ENCODE measurements at regions not wholly inside any gene's neighbourhood (a gene's known extent, or its start where the extent isn't known, plus 50 kb on each side); places are given as distances from the start of the nearest gene placed in this dataset.

DNA sequence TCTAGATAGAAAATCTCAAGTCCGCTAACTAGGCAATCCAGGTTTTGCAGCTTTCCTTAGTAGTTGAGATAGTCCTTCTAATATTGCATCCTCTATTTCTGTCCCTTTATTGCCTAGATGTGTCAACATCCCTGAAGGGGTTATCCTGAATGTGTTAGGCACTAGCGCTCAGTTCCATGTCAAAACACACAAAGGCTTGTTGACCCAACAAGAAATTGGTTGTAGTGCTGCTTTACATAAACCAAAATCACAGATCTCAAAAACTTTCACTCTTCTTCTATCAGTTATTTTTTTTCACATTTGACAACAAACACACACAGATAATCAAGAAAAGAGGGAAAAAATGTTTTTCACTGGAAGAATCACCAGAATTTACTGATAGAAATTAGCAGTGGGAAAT lies 51.4 kb upstream of the SOX2 start:
- no peak for DNase-seq
- TF ChIP-seq, protein P1, sequence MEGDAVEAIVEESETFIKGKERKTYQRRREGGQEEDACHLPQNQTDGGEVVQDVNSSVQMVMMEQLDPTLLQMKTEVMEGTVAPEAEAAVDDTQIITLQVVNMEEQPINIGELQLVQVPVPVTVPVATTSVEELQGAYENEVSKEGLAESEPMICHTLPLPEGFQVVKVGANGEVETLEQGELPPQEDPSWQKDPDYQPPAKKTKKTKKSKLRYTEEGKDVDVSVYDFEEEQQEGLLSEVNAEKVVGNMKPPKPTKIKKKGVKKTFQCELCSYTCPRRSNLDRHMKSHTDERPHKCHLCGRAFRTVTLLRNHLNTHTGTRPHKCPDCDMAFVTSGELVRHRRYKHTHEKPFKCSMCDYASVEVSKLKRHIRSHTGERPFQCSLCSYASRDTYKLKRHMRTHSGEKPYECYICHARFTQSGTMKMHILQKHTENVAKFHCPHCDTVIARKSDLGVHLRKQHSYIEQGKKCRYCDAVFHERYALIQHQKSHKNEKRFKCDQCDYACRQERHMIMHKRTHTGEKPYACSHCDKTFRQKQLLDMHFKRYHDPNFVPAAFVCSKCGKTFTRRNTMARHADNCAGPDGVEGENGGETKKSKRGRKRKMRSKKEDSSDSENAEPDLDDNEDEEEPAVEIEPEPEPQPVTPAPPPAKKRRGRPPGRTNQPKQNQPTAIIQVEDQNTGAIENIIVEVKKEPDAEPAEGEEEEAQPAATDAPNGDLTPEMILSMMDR (IDR thresholded peaks at IDR 0.05) = no peak
- Mint-ChIP-seq H3K36me3 (ENCODE audit: low read depth) (no peaks in the 10 kb centered on the region), H3K4me1 (no peaks in the 10 kb centered on the region), H3K4me3 (no peak overlapping the region), H3K9me3 (no peaks in the 10 kb centered on the region), H3K27ac (no peak overlapping the region), H3K27me3 (ENCODE audit: low read depth, poor library complexity) (no peaks in the 10 kb centered on the region)

DNA sequence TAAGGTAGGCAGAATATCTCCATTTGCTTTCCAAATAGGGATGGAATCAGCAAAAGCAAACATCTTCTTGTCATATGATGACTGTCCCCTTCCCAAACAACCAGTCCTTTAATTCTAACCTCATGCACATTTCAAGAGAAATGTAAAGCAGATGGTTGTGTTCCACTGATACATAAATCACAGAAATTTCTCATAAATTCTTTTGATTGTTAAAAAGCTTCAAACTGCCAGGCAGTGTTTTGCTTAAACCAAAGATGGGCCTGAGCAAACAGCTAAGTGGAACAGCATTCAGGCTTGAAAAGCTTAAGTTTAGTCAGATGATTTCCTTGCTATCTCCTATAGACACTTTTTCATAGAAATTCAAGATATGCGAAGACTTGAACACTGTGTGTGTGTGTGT lies 74.3 kb upstream of the SOX2 start:
- Mint-ChIP-seq H3K36me3 (ENCODE audit: low read depth) (no peaks in the 10 kb centered on the region), H3K4me3 (no peak overlapping the region), H3K27ac (no peak overlapping the region), H3K4me1 (no peaks in the 10 kb centered on the region), H3K9me3 (no peaks in the 10 kb centered on the region), H3K27me3 (ENCODE audit: low read depth, poor library complexity) (no peaks in the 10 kb centered on the region)
- no peak for DNase-seq
- TF ChIP-seq, protein P1 (IDR thresholded peaks at IDR 0.05) = no peak

- Mint-ChIP-seq H3K4me1 (no peaks in the 10 kb centered on the region), H3K9me3 (no peaks in the 10 kb centered on the region), H3K27ac (no peak overlapping the region), H3K27me3 (ENCODE audit: low read depth, poor library complexity) (no peaks in the 10 kb centered on the region), H3K36me3 (ENCODE audit: low read depth) (no peaks in the 10 kb centered on the region), H3K4me3 (no peak overlapping the region)
- TF ChIP-seq, protein P1 (IDR thresholded peaks at IDR 0.05) = no peak
- no peak for DNase-seq
Measured at GRCh38 chr3:181637056-181637455, 74.7 kb upstream of the SOX2 start.

GRCh38 chr3:181635141-181635540 lies 76.6 kb upstream of the SOX2 start:
- Mint-ChIP-seq H3K27me3 (ENCODE audit: low read depth, poor library complexity) (no peaks in the 10 kb centered on the region), H3K4me1 (no peaks in the 10 kb centered on the region), H3K4me3 (no peak overlapping the region), H3K36me3 (ENCODE audit: low read depth) (no peaks in the 10 kb centered on the region), H3K9me3 (no peaks in the 10 kb centered on the region), H3K27ac (no peak overlapping the region)
- DNase-seq = no peak
- TF ChIP-seq, protein P1 (IDR thresholded peaks at IDR 0.05) = no peak

DNA sequence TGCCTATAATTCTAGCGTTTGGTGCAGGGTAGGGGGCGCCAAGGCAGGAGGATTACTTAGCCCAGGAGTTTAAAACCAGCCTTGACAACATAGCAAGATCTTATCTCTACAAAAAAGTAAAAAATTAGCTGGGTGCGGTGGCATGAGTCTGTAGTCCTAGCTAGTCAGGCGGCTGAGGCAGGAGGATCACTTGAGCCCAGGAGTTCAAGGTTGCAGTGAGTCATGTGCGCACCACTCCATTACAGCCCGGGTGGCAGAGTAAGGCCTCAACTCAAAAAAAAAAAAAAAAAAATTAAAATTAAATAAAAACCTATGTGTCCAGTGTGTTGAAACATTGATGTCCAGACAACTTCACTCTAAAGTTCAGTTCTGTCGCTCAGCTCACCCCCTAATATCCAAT lies 78.2 kb upstream of the SOX2 start:
- Mint-ChIP-seq H3K4me1 (no peaks in the 10 kb centered on the region), H3K27ac (no peak overlapping the region), H3K36me3 (ENCODE audit: low read depth) (no peaks in the 10 kb centered on the region), H3K27me3 (ENCODE audit: low read depth, poor library complexity) (no peaks in the 10 kb centered on the region), H3K9me3 (no peaks in the 10 kb centered on the region), H3K4me3 (no peak overlapping the region)
- TF ChIP-seq, protein P1 (IDR thresholded peaks at IDR 0.05) = no peak
- no peak for DNase-seq

DNA sequence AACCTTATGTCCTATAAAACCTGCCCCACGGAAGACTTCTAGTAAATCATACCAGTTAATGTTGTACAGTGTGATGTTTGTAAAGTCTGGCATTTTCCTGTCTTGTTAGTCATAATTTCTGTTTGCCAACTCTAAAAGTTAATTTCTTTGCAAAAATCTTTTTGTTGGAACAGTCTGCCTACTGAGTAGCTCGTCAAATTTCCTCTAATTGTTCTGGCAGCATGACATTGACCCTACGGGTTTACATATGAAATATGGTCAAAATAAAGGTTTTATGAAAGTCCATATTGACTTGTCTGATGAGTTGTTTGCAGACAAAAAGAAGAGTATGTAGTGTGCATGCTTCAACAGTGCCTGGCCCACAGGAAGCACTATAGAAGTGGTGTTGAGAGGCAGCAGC lies 79.8 kb upstream of the SOX2 start:
- no peaks in the 10 kb centered on the region for H3K27me3 Mint-ChIP-seq (ENCODE audit: low read depth, poor library complexity)
- TF ChIP-seq, protein P1 (IDR thresholded peaks at IDR 0.05) = no peak
- no peaks in the 10 kb centered on the region for H3K9me3 Mint-ChIP-seq
- H3K36me3 Mint-ChIP-seq (ENCODE audit: low read depth) = no peaks in the 10 kb centered on the region
- H3K4me3 Mint-ChIP-seq = no peak overlapping the region
- H3K4me1 Mint-ChIP-seq = no peaks in the 10 kb centered on the region
- H3K27ac Mint-ChIP-seq = no peak overlapping the region
- DNase-seq = no peak
